GM19324 (cell line): ENCODE measurements at regions not wholly inside any gene's neighbourhood (a gene's known extent, or its start where the extent isn't known, plus 50 kb on each side); places are given as distances from the start of the nearest gene placed in this dataset.
"Not testable (repeated sequence)": the region's sequence is repeated elsewhere in the genome, so short reads cannot be mapped to it uniquely, and the experiment has no call there.

Source experiments
- ATAC-seq: cut with Tn5 transposase; IDR thresholded peaks from one replicate; pipeline ENCODE4 v1.9.1; 2021; ENCODE audit warnings: mild to moderate bottlenecking, moderate library complexity; ENCODE audit not compliant: unreplicated experiment, low FRiP score

DNA sequence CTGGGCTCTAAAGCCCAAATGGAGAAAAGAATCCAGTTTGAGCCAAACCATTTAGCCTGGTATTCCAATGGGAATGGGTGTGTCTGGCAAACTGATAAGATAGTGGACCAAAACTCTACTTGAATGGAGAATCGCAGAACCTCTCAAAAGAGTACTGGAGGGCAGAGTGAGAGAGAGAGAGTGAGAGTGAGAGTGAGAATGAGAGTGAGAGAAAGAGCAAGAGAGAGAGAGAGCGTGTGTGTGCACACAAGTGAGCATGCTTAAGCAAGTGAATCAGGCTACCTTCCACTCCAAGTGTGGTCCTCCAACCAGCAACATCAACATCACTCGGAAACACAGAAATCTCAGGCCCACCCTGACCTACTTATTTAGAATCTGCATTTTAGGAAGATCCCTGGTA lies 58.8 kb downstream of the UQCRFS1 start:
- no peak for ATAC-seq

DNA sequence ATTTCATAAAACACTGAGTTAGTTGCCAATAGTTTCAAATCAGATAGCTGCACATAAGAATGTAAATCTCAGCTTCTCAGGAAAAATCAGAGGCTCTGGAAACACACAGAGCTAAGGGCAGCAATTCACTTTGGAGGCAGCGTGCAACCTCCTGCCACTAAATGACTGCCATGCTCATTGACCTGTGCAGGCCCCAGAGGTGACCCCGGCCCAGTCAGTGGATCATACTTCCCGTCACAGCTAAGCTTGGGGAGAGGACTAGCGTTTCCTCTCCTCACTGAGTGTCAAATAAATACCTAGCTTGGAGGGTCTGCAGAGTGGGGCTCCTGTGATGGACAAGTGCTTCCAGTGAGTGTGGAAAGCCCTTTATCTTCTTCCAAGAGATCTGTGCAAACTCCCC lies 67.2 kb downstream of the UQCRFS1 start:
- ATAC-seq: no peak

DNA sequence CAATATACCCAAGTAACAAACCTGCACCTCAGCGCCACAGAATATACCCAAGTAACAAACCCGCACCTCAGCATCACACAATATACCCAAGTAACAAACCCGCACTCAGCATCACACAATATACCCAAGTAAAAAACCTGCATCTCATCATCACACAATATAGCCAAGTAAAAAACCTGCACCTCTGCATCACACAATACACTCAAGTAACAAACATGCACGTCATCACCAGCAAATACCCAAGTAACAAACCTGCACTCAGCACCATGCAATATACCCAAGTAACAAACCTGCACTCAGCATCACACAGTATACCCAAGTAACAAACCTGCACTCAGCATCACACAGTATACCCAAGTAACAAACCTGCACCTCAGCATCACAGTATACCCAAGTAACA lies 69.8 kb downstream of the UQCRFS1 start:
- no peak for ATAC-seq

DNA sequence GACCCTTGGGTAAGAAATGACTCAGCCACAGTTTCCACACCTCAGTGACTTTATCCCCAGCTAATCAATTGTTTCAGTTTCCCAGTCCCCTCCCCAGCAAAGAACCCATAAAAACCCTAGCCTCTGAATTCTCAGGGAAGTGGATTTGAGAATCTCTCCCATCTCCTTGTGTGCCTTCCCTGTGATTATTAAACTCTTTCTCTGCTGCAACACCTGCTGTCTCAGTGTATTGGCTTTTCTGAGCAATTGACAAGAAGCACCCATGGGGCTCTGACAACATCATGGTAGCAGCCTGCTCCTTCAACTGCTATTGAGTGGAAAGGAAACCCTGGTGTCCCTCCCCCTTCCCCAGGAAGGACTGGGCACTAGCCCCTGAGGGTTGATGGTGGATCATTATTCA lies 73.7 kb downstream of the UQCRFS1 start:
- ATAC-seq: no peak

DNA sequence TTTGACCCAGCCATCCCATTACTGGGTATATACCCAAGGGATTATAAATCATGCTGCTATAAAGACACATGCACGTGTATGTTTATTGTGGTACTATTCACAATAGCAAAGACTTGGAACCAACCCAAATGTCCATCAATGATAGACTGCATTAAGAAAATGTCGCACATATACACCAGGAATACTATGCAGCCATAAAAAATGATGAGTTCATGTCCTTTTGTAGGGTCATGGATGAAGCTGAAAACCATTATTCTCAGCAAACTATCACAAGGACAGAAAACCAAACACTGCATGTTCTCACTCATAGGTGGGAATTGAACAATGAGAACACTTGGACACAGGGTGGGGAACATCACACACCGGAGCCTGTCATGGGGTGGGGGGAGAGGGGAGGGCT lies 74.7 kb downstream of the UQCRFS1 start:
- ATAC-seq: not testable (repeated sequence)

DNA sequence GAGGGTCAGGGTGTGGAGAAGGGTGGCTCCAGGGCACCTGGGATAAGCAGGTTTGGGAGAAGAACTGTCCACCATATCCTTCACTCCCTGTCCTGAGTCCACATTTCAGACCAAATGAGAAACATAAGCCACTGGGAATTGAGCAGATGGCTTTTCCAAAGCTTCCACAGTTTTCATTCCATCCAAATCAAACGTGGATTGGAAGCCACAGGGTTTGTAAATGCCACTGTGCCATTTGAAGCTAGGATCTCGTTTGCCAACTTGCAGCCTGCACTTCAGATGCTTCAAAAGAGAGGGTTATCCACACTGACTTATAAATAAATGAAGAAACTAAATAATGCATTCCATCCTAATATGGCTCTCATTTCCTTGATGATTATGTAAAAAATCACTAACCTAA lies 81.5 kb downstream of the UQCRFS1 start:
- no peak for ATAC-seq

DNA sequence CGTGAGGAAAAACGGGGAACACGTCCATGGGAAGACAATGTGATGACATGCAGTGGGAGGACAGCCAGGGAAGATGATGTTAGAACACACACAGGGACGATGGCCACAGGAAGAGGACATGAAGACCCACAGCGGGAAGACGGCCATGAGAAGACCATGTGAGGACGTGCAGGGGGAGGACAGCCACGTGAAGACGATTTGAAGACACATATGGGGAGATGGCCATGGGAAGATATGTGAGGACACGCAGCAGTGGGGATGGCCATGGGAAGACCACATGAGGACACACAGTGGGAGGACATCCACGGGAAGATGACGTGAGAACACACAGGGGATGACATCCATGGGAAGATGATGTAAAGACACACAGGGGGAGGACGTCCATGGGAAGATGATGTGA lies 83.8 kb downstream of the UQCRFS1 start:
- ATAC-seq: no peak

DNA sequence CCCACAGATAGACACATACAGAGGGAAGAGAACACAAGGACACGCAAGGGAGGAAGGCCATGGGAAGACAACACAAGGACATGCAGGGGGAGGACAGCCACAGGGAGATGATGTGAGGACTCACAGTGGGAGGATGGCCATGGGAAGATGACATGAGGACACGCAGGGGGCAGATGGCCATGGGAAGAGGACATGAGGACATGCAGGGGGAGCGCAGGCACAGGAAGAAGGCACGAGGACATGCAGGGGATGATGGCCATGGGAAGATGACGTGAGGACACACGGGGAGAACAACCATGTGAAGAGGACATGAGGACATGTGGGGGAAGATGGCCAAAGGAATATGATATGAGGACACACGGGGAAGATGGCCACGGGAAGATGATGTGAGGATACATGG lies 84.7 kb downstream of the UQCRFS1 start:
- no peak for ATAC-seq

DNA sequence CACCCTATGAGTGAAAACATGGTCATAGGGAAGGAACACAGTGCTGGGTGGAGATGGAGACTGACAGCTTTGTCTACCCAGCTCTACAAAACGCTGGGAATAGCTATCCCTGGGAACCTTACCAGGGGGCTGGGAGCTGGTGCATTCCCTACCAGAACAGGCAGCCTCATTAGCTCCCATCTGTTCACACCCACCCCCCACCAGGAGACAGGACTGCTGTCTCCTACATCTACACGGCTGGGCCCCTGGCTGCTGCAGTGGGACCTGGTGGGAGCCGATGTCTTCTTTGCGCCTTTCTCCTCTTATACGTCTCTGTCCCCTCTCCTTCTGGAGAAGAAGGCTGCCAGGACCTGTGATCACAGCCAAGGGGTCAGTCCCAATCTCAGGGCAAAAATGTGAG lies 90.8 kb downstream of the UQCRFS1 start:
- ATAC-seq: no peak

DNA sequence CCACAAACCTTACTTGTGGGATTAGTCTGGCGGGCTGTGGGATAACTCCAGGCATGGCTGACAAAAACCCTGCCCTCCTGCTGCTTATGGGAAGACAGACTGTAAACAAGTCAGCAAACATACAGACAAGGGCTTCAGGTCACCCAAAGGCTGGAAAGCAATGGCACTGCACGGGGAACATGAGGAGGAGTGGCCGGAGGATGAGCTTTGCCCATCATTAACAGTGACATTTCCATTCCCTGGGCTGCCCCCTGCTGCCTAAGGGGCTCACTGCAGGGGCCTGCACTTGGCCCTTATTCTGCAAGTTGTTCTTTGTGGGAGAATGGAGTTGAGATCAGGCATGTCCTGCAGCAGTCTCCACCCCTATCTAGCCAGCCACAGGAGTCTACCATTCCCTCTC lies 91.3 kb downstream of the UQCRFS1 start:
- ATAC-seq: no peak

DNA sequence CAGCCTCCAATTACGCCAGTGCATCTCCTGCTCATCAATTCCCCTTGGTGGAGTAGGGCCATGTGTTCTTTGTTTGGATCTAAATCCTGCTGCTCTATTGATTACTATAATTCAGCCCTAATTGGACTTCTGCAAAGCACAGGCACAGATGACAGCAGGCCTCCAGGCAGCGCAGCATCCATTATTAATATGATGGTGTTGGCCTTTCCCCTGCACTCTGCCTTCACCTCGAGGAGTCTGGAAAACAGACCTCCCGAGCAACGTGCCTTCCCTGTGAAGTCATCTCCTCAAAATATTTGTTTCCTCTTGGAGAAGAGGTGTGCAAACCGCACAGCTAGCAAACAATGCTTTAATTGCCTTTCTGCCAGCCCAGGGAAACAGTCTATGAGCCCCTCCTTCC lies 92.5 kb downstream of the UQCRFS1 start:
- no peak for ATAC-seq

DNA sequence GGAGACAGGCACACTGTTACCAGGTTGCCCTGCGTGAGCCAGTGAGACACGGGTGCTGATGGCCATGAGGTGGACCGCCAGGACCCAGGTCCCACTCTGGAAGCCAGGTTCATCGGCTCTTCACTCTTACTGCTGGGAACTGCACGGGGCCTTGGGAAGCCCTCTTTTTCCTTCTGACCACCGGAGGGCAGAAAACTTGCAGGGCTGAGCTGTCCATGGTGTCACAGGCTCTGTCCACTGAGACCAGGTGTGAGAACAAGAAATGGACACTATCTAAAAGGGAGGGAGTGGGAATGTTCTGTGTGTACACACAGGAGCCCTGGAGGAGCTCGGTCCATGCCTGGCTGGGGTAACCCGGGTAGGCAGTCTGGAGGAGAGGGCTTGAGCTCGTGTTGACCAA lies 93.4 kb downstream of the UQCRFS1 start:
- no peak for ATAC-seq

DNA sequence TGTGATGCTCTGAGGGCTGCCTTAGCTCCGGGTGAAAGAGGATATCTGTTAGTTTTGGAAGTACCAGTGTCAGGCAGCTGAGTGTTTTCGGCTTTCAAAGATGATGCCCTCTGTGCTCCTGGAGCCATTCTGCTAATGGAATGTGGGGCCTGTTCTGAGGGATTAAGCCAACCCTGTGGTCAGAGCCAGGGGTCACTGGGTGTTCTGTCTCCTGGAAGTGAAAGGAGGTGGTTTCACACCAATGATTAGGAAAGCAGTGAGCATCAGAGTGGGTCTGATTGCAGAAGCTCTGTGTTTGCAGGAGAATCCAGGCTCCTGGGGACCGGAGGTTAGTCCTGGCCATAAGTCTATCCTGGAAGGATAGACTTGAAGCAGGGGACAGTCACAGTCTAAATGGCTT lies 94.6 kb downstream of the UQCRFS1 start:
- ATAC-seq: no peak

DNA sequence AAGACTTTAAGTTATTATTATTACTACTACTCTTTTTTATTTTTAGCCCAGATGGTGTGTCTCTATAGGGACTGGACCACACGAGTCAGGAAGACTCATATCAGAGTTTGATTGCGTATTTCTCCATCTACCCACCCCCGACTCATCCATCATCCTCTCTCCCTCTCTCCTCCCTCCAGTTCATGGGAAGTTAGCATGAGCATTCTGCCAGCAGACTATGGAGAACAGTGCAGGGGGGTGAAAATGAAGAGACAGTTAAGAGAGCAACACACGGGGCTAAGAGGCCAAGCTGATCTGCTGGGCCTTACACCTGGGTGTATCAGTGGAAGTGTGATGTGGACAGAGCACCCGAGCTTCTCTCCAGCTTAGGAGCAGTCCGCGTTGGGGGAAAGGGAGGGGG lies 95.0 kb downstream of the UQCRFS1 start:
- no peak for ATAC-seq

DNA sequence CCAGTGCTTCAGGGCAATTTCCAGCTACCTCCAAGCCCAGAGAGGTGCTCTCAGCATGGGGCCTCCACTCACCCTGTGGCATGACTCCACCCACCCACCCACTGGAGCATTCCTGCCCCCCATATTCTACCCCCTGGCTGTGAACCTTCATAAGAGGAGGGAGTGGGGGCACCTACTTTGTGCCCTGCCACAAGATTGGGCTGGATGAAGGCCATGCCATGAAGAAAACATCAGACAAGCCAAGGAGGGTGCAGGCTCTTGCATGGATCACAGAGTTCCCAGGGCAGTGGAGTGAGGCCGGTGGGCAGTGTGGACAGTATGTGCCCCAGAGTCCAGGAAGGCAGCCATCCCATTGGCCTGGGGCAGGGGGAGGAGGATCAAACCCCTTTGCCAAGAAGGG lies 97.8 kb downstream of the UQCRFS1 start:
- no peak for ATAC-seq

DNA sequence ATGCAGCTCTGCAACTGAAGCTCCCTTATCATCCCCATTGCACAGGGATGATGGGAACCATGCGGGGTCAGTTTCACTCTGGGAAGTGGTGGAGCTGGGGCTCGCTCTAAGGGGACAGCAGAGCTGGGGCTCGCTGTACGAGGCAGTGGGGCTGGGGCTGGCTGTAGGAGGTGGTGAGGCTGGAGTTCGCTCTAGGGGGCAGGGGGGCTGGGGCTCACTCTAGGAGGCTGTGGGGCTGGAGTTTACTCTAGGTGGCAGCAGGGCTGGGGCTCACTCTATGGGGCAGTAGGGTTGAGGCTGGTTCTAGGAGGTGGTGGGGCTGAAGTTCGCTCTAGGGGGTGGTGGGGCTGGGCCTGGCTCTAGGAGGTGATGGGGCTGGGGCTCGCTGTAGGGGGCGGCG lies 99.1 kb downstream of the UQCRFS1 start:
- no peak for ATAC-seq

DNA sequence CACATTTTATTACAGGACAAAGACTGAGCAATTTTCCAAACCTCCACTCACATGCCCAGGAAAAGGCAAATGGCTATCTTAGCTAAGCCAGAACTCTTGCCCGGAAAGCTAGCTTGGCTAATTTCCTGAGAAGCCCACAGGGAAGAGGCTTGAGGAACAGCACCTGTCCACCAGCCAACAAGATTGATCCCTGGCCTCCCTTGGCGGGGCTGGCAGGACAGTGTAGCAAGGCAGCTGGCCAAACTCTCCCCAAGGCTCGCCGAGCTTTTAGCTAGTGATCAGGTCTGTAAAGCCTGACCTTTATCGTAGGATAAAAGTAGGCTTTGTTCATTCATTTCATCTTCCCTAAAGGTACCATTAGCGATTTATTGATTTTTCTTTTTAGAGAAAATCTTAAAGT lies 101.4 kb downstream of the UQCRFS1 start:
- no peak for ATAC-seq

DNA sequence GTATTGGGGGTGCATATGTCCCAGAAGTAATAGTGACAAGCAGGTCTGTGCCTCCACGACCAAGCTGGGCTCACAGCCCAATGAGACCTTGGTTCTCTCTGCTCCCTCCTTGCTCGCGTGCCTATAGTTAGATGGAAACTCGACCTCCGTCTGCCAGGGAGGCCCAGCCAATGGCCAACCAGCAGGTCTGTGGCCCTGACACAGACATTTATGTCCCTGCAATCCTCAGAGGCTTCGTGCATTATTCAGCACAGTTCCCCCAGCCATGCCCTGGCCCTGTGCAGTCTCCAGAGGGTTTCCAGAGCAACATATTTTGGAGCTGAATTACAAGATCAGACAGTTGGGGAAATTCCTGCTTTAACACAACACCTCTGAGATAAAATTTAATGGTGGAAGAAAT lies 105.1 kb downstream of the UQCRFS1 start:
- no peak for ATAC-seq

DNA sequence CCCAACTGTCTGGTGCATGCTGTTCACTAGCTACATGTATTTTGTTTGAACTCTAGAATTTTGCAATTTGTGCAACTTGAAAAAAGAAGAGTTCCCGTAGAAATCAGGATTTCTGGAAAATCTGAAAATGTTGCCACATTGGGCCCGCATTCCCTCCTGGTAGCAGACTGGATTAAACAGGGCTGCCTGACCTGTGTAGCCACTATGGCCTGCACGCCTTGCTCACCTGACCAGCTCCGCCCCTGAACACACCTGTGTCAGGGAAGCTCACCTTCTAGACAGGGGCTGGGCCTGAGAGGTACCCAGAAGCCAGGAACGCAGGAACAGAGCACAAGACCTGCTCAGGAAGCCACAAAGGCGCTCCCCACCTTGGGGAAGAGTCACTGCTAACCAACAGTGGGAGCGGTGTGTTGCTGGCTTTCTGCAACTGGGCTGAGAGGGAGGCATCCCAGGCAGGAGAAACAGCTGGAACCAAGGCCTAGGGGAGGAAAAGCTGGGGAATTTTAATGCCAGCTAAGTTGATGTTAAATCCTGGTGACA lies 106.5 kb downstream of the UQCRFS1 start:
- ATAC-seq: no peak

DNA sequence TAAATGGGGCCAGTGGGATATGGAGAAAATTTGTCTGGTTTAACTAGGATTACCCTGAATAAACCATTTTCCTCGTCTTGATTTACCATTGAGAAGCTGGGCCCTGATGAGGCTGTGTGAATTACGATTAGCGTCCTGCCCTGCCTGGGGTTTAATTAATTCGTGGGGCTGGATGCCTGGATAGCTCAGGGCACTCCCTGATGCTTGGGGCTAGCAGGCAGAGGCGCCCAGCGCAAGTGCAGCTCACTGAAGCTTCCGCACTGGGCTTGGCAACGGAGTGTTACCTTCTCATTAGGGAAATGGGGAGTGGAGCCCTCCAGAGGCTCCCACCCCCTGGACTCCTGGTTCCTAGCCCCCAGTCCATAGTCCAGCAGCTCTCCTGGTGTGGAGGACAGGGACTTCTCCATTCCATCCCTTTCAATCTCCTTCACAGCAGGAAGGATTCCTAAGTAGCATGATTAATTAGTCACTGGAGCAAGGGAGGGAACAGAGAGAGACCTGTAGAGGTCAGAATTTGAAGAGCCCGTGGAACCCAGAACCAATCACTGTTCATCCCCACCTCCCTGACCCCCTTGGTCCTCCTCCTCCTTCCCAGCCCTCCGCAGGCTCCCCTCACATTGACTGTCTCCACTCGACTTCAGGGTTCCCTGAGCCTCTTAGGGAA lies 107.2 kb downstream of the UQCRFS1 start:
- ATAC-seq: no peak

DNA sequence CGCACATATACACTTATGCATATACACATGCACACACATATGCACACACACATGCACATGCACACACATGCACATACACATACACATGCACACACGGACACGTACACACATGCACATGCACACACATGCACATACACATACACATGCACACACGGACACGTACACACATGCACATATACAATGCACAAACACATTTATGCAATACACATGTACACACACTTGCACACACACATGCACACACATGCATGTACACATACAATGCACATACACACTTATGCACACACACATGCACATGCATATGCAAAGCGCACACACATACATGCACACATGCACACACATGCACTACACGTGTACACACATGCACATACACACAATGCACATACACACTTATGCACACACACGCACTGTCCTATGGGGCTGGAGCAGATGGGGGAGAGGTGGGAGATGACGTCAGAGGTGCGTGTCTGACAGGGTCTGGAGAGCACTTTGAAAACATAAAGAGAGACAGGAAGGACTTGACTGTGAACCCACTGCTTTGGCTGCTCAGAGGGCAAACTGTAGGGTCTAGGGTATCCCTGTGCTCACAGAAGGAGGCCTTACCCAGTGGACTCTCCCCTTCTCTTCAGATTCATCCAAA lies 108.2 kb downstream of the UQCRFS1 start:
- no peak for ATAC-seq

DNA sequence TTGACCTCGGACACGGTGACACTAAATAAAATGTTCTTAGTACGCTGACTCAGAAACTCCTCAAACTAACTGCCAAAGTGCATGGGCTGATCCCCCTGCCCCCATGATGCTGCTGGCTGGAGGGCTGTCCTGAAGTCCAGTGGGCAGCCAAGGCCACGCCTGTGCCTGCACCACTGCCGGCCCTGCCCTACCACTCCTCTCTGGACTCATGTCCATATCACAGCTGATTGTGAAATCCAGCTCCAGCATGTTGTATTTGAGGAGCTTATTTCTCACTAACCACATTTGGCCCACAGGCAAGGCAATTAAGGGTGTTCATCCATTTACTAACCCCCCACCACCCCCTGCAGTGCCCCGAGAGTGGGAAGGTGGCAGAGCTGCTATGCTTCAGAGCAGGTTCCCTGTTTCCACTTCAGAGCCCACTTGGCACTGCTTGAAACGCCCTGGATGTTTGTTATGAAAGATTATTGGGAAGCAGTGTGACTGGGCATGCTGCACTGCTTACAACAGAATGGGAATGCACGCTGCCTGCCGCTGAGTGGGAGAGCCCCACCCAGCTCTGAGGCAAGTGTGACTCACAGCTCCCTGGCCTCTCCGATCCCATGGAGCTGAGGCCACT lies 114.0 kb downstream of the UQCRFS1 start:
- no peak for ATAC-seq
